ENCODE measurements at regions not wholly inside any gene's neighbourhood (a gene's known extent, or its start where the extent isn't known, plus 50 kb on each side); places are given as distances from the start of the nearest gene placed in this dataset.

DNA sequence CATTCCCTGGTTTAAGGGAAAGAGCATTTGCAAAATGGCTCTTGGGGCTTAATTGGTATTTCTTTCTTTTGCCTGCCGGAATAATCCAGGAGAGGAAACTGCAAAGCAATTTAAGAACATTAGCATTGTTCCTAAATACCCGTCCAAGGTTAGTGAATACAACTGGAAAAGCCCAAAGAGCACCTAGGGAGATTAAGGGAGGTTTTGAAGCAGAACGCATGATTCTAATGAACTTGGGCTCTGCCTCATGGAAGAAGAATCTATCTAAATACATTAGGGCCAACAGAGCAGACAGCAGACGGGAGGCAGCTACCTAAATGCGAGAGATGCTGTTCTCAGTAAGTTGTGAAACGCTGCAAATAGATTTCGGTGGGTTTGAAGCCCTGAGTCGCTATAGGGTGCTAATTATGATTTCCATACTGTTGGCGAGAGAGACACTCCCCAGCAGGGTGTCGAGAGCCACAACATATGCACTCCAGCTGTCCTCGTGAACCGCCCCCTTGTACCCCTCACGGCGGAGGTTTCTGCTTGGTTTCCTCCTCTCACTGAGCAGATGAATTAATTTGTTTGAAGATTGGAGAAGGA lies 326.7 kb upstream of the CAMK1G start:
- ChIA-PET POLR2A (no interaction called here), CTCF (interaction anchor here (1.2 to 6.8 kb wide), 2 partner anchors 9 to 178 kb away, joined by 4 to 58 read pairs; no protein-coding TSS in a partner anchor)
- H3K4me3 ChIP-seq (ENCODE audit: low read depth, low read length), result no peak overlapping the region
- DNase-seq (ENCODE audit: low read depth, low spot score), result no peak
- TF ChIP-seq CTCF (IDR thresholded peaks at IDR 0.05; ENCODE audit: insufficient read depth, low read length, missing control alignments), result no peak

DNA sequence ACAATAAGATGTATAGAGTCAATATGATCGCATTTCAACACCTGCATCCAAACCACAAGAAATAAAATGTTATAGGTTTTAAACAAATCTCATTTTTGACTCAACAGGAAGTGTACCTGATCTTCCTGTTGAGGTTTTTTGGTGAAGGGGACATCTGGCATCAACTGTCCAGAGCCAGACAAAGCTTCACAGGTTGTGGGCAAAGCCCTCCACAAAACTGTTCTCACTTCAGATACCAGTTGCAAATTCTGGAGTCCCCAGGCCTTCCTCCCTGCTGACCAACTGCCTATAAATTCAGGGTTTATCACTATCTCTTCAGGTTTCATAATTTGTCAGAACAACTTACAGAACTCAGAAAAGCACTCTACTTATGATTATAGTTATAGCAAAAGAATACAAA lies 326.1 kb upstream of the CAMK1G start:
- TF ChIP-seq CTCF (IDR thresholded peaks at IDR 0.05; ENCODE audit: insufficient read depth, low read length, missing control alignments), result no peak
- CTCF ChIA-PET, result interaction anchor here (1.2 to 6.8 kb wide), 2 partner anchors 9 to 178 kb away, joined by 4 to 58 read pairs; no protein-coding TSS in a partner anchor
- POLR2A ChIA-PET, result no interaction called here
- no peak overlapping the region for H3K4me3 ChIP-seq (ENCODE audit: low read depth, low read length)
- DNase-seq (ENCODE audit: low read depth, low spot score), result no peak

DNA sequence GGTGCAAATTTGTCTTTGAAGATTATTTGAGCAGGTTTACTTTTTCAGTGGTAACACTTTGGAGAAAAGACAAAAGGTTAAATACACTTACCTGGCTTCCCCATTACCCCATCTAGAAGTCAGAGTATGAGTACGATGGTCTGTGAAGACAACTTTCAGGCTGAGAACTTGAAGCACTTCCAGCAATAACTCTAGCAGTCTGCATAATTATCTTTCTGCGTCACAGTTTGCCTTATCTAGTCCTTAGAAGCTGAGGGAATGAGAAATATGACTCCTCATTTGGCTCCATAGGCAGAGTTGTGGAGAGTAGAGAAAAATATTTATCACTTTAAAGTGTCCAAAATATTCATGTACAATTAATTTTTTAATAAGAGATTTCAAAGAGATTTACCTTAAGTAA lies 323.4 kb upstream of the CAMK1G start:
- H3K4me3 ChIP-seq (ENCODE audit: low read depth, low read length), result no peak overlapping the region
- no peak for DNase-seq (ENCODE audit: low read depth, low spot score)
- ChIA-PET CTCF (interaction anchor here (1.1 to 6.8 kb wide), 2 partner anchors 9 to 12 kb away, joined by 4 to 58 read pairs; no protein-coding TSS in a partner anchor), POLR2A (no interaction called here)
- TF ChIP-seq CTCF (IDR thresholded peaks at IDR 0.05; ENCODE audit: insufficient read depth, low read length, missing control alignments), result no peak

GRCh38 chr1:209262631-209263030 lies 320.9 kb upstream of the CAMK1G start:
- no peak for TF ChIP-seq CTCF (IDR thresholded peaks at IDR 0.05; ENCODE audit: insufficient read depth, low read length, missing control alignments)

GRCh38 chr1:209265301-209265700 lies 318.2 kb upstream of the CAMK1G start:
- DNase-seq (ENCODE audit: low read depth, low spot score), result no peak
- no peak for TF ChIP-seq CTCF (IDR thresholded peaks at IDR 0.05; ENCODE audit: insufficient read depth, low read length, missing control alignments)
- no peak overlapping the region for H3K4me3 ChIP-seq (ENCODE audit: low read depth, low read length)
- ChIA-PET CTCF (interaction anchor here (0.9 to 4.8 kb wide), 2 partner anchors 13 to 17 kb away, joined by 3 to 33 read pairs; no protein-coding TSS in a partner anchor), POLR2A (no interaction called here)

More at GRCh38 chr1:209262631-209263030, 320.9 kb upstream of the CAMK1G start:
- ChIA-PET CTCF (interaction anchor here (1.5 kb wide), 1 partner anchor 15 kb away, joined by 7 read pairs; no protein-coding TSS in a partner anchor), POLR2A (no interaction called here)
- DNase-seq (ENCODE audit: low read depth, low spot score), result no peak
- no peak overlapping the region for H3K4me3 ChIP-seq (ENCODE audit: low read depth, low read length)

- DNase-seq (ENCODE audit: low read depth, low spot score), result no peak
- H3K4me3 ChIP-seq (ENCODE audit: low read depth, low read length), result no peak overlapping the region
- POLR2A ChIA-PET, result no interaction called here
- CTCF ChIA-PET, result interaction anchor here (1.0 to 4.8 kb wide), 5 partner anchors 18 to 88 kb away, joined by 3 to 33 read pairs (median 4); no protein-coding TSS in a partner anchor
- no peak for TF ChIP-seq CTCF (IDR thresholded peaks at IDR 0.05; ENCODE audit: insufficient read depth, low read length, missing control alignments)
Measured at GRCh38 chr1:209266590-209267205, 316.8 kb upstream of the CAMK1G start.

Measured in AG04449 (cell line).